Spleen (tissue), 7 donors: ENCODE measurements at regions not wholly inside any gene's neighbourhood (a gene's known extent, or its start where the extent isn't known, plus 50 kb on each side); places are given as distances from the start of the nearest gene placed in this dataset.

Source experiments
- CTCF ChIP-seq, 11 experiments: fragments of 200-600 bp in 7 of 11; fragments of 450-650 bp in 4 of 11; sonication (generic) in 4 of 11; IDR thresholded peaks in 8 of 11; conservative IDR thresholded peaks in 3 of 11; 1 replicate in 7 of 11; 2 replicates in 4 of 11; pipeline versions ENCODE4 v1.4.0 to v1.8.0; 2016 to 2021; ENCODE audit warnings: antibody characterized with exemption in 11 of 11, inconsistent platforms in 4 of 11, mild to moderate bottlenecking in 1 of 11
- POLR2AphosphoS5 ChIP-seq, 3 donors: sonication (generic); formaldehyde crosslinking; IDR thresholded peaks; one replicate each; pipeline ENCODE4 v1.5.1; 2017; ENCODE audit warnings: antibody characterized with exemption in 3 of 3
- donor health status: DM: no; HTN: no; CAD: no; lungs with moderate emphysema.
- donor health status: DM: no; HTN: no; CAD: no.
- donor health status: DM: no; HTN: no; CAD: no.

- TF ChIP-seq CTCF (IDR thresholded peaks at IDR 0.05 in 8 of 11, conservative IDR thresholded peaks at IDR 0.05 in 3 of 11), result no peak
- no peak for TF ChIP-seq POLR2AphosphoS5 (IDR thresholded peaks at IDR 0.05)
Measured at GRCh38 chr13:33524086-33524485, 238.5 kb upstream of the STARD13 start.
